Breast epithelium (tissue), 4 donors: ENCODE measurements at regions not wholly inside any gene's neighbourhood (a gene's known extent, or its start where the extent isn't known, plus 50 kb on each side); places are given as distances from the start of the nearest gene placed in this dataset.

Experiments
- DNase-seq, 2 donors: peaks; one replicate each; pipeline ENCODE4 v3.0.0-alpha.2; 2019; ENCODE audit warnings: low spot score in 2 of 2
- H3K27ac ChIP-seq, 2 donors: fragments of 200-600 bp; sonication (generic) in 1 of 2; one replicate each; pipeline ENCODE4 v1.5.1; 2016 to 2019; ENCODE audit warnings: mild to moderate bottlenecking in 1 of 2
- H3K27me3 ChIP-seq, 2 donors: fragments of 200-600 bp; sonication (generic) in 1 of 2; one replicate each; pipeline versions ENCODE4 v1.5.1 to v1.6.0; 2017 to 2019; ENCODE audit warnings: control low read depth in 1 of 2, mild to moderate bottlenecking in 1 of 2
- H3K36me3 ChIP-seq: fragments of 200-600 bp; one replicate; pipeline ENCODE4 v1.5.1; 2019
- H3K4me1 ChIP-seq, 2 donors: fragments of 200-600 bp; sonication (generic); one replicate each; pipeline ENCODE4 v1.5.1; 2016 to 2019; ENCODE audit warnings: control low read depth in 1 of 2
- H3K4me3 ChIP-seq, 3 donors: fragments of 200-600 bp; sonication (generic); 1 replicate in 2 of 3; 2 replicates in 1 of 3; pipeline ENCODE4 v1.5.1; 2016 to 2019; ENCODE audit warnings: mild to moderate bottlenecking in 3 of 3, moderate library complexity in 2 of 3
- H3K9me3 ChIP-seq, 2 donors: fragments of 200-600 bp; sonication (generic) in 1 of 2; one replicate each; pipeline ENCODE4 v1.5.1; 2016 to 2019; ENCODE audit warnings: control low read depth in 1 of 2
- CTCF ChIP-seq, 3 donors: fragments of 450-650 bp; IDR thresholded peaks; one replicate each; pipeline ENCODE4 v1.5.1; 2016 to 2017; ENCODE audit warnings: antibody characterized with exemption in 3 of 3, mild to moderate bottlenecking in 3 of 3, moderate library complexity in 3 of 3
- POLR2A ChIP-seq: fragments of 450-650 bp; IDR thresholded peaks from one replicate; pipeline ENCODE4 v1.6.1; 2016; ENCODE audit warnings: antibody characterized with exemption, mild to moderate bottlenecking, moderate library complexity
- POLR2AphosphoS5 ChIP-seq, 3 donors: sonication (generic); formaldehyde crosslinking; IDR thresholded peaks; one replicate each; pipeline ENCODE4 v1.6.1; 2017; ENCODE audit warnings: antibody characterized with exemption in 3 of 3
- intact Hi-C: fragments of 100-400 bp; cut with DNase I; formaldehyde crosslinking; loops from one replicate; pipeline ENCODE4 v1.15.1; 2023; ENCODE audit warnings: low total_unique reads

GRCh38 chr12:63480186-63480585 lies 188.1 kb downstream of the DPY19L2 start:
- no peak for DNase-seq
- Histone ChIP-seq H3K9me3 (no peaks in the 10 kb centered on the region), H3K27ac (no peak overlapping the region), H3K4me1 (no peaks in the 10 kb centered on the region), H3K27me3 (no peaks in the 10 kb centered on the region), H3K4me3 (no peak overlapping the region), H3K36me3 (no peaks in the 10 kb centered on the region)
- TF ChIP-seq POLR2A (no peak), CTCF (IDR thresholded peaks at IDR 0.05) (no peak), POLR2AphosphoS5 (IDR thresholded peaks at IDR 0.05) (no peak)
- intact Hi-C loops, result no loop called here

DNA sequence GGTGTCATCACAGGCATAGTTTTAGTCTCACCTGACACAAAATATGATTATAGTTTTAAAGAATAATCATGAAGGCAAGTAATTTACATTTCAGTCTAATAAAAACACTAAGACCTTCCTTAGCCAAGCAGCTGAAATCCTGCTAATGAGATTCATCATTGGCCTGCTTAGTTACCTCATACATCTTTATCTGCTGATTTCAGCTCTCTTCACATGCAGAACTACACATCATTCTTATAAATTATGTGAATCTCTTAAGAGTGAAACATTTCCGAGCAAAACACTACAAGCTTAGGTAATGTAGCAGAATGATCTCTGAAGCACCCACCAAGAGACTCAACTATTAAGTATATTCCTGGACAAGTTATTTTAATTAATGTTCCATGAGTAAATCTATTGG lies 198.1 kb downstream of the DPY19L2 start:
- no peak for DNase-seq
- Histone ChIP-seq H3K4me1 (no peaks in the 10 kb centered on the region), H3K27me3 (no peaks in the 10 kb centered on the region), H3K36me3 (no peaks in the 10 kb centered on the region), H3K27ac (no peak overlapping the region), H3K4me3 (no peak overlapping the region), H3K9me3 (no peaks in the 10 kb centered on the region)
- TF ChIP-seq POLR2AphosphoS5 (IDR thresholded peaks at IDR 0.05), result no peak
- TF ChIP-seq POLR2A, result no peak
- no peak for TF ChIP-seq CTCF (IDR thresholded peaks at IDR 0.05)
- intact Hi-C loops, result no loop called here

DNA sequence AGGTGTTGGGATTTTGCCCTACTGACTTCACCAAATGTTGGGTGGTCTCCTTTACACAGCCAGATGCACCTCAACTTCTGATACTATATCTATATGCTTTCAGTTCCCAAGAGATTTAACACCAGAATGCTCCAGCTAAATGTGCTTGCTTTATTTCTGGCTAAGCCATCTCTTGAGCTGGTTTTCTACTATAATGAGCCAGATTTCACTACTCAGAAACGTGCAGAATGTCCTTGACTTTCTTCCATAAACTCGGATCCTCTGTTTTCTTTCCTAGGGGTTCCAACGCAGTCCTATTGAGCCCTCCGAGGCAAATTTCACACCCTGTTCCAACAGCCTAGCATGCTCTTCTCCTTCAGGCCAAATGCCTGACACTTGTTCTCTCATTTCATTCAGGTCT lies 200.3 kb downstream of the DPY19L2 start:
- no peaks in the 10 kb centered on the region for H3K9me3 ChIP-seq
- intact Hi-C loops, result no loop called here
- no peak overlapping the region for H3K27ac ChIP-seq
- no peaks in the 10 kb centered on the region for H3K36me3 ChIP-seq
- TF ChIP-seq CTCF (IDR thresholded peaks at IDR 0.05) (no peak), POLR2A (no peak), POLR2AphosphoS5 (IDR thresholded peaks at IDR 0.05) (no peak)
- no peak for DNase-seq
- no peaks in the 10 kb centered on the region for H3K4me1 ChIP-seq
- H3K4me3 ChIP-seq, result no peak overlapping the region
- H3K27me3 ChIP-seq, result no peaks in the 10 kb centered on the region

DNA sequence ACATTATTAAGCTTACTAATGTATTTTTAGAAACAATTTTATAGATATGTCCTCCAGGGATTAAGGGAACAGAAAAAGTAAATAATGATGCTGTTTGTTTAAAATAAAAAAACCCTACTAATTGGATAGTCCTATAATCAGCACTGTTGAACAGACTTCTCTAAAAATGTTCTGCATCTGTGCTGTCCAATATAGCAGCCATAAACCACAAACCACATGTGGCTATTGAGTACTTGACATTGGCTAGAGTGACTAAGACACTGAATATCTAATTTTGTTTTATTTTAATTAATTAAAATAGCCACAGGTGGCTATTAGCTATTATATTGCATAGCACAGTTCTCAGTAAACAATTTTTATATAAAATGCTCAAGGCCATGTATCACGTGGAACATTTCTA lies 210.4 kb downstream of the DPY19L2 start:
- intact Hi-C loops, result no loop called here
- Histone ChIP-seq H3K4me1 (no peaks in the 10 kb centered on the region), H3K36me3 (no peaks in the 10 kb centered on the region), H3K9me3 (peaks cover 0 to 3% of the 10 kb centered on the region in 2 donors), H3K27me3 (no peaks in the 10 kb centered on the region), H3K27ac (no peak overlapping the region), H3K4me3 (no peak overlapping the region)
- TF ChIP-seq CTCF (IDR thresholded peaks at IDR 0.05) (no peak), POLR2AphosphoS5 (IDR thresholded peaks at IDR 0.05) (no peak)
- DNase-seq, result no peak

DNA sequence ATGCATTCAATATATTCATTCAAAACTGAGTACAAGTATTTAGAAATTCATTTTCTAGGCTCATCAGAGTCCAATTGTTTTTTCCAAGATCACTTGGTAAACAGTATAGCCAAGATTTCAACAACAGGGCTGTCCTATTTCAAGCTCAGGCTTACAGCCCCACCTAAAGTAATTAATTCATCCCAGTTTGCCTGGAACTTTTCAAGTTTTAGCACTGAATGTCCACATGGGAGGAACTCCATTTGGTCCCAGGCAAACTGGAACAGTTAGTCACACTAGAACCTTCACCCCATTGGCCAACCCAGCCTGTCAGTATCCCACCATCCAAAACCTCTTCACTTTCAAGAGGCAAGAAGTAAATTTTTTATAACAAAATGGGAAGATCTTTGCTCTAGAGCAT lies 210.9 kb downstream of the DPY19L2 start:
- intact Hi-C loops, result no loop called here
- TF ChIP-seq CTCF (IDR thresholded peaks at IDR 0.05) (no peak), POLR2AphosphoS5 (IDR thresholded peaks at IDR 0.05) (no peak), POLR2A (no peak)
- H3K4me3 ChIP-seq, result no peak overlapping the region
- no peak overlapping the region for H3K27ac ChIP-seq
- no peaks in the 10 kb centered on the region for H3K36me3 ChIP-seq
- peaks cover 0 to 3% of the 10 kb centered on the region in 2 donors for H3K9me3 ChIP-seq
- DNase-seq, result no peak
- no peaks in the 10 kb centered on the region for H3K27me3 ChIP-seq
- no peaks in the 10 kb centered on the region for H3K4me1 ChIP-seq
